MM.1S (cell line): ENCODE measurements at regions not wholly inside any gene's neighbourhood (a gene's known extent, or its start where the extent isn't known, plus 50 kb on each side); places are given as distances from the start of the nearest gene placed in this dataset.
"Not testable (repeated sequence)": the region's sequence is repeated elsewhere in the genome, so short reads cannot be mapped to it uniquely, and the experiment has no call there.

Source experiments
- EZH2 ChIP-seq: fragments of 300-600 bp; sonication (generic); optimal IDR thresholded peaks from 2 replicates; pipeline ENCODE3; 2017; ENCODE audit warnings: low read depth, mild to moderate bottlenecking, antibody characterized with exemption, low read length, mixed read lengths
- TF ChIP-seq, protein P1 (sequence below): fragments of 300-600 bp; sonication (generic); IDR thresholded peaks from 2 replicates; pipeline ENCODE4 v1.5.1; 2016; ENCODE audit warnings: antibody characterized with exemption, low read length, mixed read lengths

- TF ChIP-seq, protein P1, sequence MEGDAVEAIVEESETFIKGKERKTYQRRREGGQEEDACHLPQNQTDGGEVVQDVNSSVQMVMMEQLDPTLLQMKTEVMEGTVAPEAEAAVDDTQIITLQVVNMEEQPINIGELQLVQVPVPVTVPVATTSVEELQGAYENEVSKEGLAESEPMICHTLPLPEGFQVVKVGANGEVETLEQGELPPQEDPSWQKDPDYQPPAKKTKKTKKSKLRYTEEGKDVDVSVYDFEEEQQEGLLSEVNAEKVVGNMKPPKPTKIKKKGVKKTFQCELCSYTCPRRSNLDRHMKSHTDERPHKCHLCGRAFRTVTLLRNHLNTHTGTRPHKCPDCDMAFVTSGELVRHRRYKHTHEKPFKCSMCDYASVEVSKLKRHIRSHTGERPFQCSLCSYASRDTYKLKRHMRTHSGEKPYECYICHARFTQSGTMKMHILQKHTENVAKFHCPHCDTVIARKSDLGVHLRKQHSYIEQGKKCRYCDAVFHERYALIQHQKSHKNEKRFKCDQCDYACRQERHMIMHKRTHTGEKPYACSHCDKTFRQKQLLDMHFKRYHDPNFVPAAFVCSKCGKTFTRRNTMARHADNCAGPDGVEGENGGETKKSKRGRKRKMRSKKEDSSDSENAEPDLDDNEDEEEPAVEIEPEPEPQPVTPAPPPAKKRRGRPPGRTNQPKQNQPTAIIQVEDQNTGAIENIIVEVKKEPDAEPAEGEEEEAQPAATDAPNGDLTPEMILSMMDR: not testable (repeated sequence)
- TF ChIP-seq EZH2: not testable (repeated sequence)
Observed at GRCh38 chr3:195638456-195638855, 54.7 kb upstream of the APOD start.
